Kidney epithelial cell (primary cell): ENCODE measurements at regions not wholly inside any gene's neighbourhood (a gene's known extent, or its start where the extent isn't known, plus 50 kb on each side); places are given as distances from the start of the nearest gene placed in this dataset.

Experiments
- DNase-seq: peaks from one replicate; pipeline ENCODE4 v3.0.0-alpha.2; 2010; ENCODE audit warnings: low read depth
- H3K27me3 ChIP-seq: 2 replicates; pipeline ENCODE4 v1.6.0; 2011; ENCODE audit warnings: low read length; ENCODE audit not compliant: control insufficient read depth, insufficient read depth
- H3K36me3 ChIP-seq: 2 replicates; pipeline ENCODE4 v1.5.1; 2011; ENCODE audit warnings: low read length; ENCODE audit not compliant: control insufficient read depth, insufficient read depth
- H3K4me3 ChIP-seq: 2 replicates; pipeline ENCODE4 v1.5.1; 2011; ENCODE audit warnings: low read depth, mild to moderate bottlenecking, control low read depth, low read length
- TF ChIP-seq, protein P1 (sequence below): IDR thresholded peaks from 2 replicates; pipeline ENCODE4 v1.5.1; 2011; ENCODE audit warnings: mild to moderate bottlenecking, moderate library complexity, low read length, control low read depth, inconsistent platforms; ENCODE audit not compliant: insufficient read depth, poor library complexity, severe bottlenecking

DNA sequence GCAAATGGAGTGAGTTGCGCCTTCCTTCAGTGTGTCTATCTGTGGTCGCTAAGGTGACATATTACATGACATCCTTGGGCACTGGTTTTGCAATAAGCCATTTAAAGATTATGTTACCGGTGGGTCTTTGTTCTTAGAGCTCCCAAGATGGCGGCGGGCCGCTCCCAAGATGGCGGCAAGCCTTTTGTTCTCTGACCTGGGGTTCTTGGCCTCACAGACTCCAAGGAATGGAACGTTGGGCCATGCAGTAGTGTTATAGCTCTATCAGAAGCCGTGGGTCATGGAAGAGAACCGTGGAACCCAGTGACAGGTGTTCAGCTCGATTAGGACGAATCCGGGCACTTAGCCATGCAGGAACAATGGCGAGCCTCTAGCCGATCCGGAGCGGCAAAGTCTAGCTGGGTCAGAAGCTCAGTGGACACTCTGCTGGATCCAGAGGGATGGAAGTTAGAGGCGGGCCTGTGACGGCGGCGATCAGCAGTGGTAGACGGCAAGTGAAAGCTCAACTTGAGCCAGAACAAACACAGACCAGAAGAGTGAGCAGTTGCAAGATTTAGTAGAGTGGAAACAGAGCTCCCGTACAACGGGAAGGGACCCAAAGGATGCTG, 188.6 kb downstream of the TEX29 start:
- Histone ChIP-seq H3K4me3 (no peak overlapping the region), H3K27me3 (no peaks in the 10 kb centered on the region), H3K36me3 (no peaks in the 10 kb centered on the region)
- TF ChIP-seq, protein P1, sequence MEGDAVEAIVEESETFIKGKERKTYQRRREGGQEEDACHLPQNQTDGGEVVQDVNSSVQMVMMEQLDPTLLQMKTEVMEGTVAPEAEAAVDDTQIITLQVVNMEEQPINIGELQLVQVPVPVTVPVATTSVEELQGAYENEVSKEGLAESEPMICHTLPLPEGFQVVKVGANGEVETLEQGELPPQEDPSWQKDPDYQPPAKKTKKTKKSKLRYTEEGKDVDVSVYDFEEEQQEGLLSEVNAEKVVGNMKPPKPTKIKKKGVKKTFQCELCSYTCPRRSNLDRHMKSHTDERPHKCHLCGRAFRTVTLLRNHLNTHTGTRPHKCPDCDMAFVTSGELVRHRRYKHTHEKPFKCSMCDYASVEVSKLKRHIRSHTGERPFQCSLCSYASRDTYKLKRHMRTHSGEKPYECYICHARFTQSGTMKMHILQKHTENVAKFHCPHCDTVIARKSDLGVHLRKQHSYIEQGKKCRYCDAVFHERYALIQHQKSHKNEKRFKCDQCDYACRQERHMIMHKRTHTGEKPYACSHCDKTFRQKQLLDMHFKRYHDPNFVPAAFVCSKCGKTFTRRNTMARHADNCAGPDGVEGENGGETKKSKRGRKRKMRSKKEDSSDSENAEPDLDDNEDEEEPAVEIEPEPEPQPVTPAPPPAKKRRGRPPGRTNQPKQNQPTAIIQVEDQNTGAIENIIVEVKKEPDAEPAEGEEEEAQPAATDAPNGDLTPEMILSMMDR = no peak
- DNase-seq = no peak

DNA sequence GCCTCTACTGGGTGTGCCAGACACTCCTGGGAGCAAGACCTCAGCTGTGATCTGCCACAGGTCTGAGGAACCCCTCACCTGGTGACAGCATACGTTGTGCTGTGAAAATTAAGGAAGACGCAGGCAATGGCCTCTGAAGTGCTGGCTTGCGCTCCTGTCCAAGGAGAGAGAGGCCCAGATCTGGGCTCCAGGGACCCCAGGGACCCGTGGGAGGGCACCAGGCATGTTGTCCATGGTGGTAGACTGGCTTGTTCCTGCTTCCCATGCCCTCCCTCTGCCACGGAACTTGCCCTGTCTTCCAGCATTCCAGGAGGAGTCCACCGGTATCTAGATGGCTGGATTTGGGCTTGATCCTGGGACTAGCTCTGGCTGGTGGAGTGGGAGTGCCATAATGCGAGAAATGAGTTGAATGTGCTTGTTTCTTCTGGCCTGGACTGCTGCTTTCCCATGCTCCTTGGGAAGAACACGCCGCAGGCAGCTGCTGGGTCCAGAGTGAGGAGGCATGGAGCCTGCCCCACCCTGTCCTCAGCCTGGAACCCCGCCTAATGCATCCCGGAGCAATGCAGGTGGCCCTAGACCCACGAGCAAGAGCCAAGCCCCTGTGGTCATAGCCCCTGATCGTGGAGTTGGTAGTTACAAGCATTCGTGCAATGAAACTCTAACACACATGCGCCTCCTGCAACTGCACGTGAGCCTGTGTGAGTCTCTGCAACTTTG, 190.2 kb downstream of the TEX29 start:
- no peak overlapping the region for H3K4me3 ChIP-seq
- no peaks in the 10 kb centered on the region for H3K36me3 ChIP-seq
- TF ChIP-seq, protein P1 = no peak
- H3K27me3 ChIP-seq = peaks cover 3% of the 10 kb centered on the region
- no peak for DNase-seq

DNA sequence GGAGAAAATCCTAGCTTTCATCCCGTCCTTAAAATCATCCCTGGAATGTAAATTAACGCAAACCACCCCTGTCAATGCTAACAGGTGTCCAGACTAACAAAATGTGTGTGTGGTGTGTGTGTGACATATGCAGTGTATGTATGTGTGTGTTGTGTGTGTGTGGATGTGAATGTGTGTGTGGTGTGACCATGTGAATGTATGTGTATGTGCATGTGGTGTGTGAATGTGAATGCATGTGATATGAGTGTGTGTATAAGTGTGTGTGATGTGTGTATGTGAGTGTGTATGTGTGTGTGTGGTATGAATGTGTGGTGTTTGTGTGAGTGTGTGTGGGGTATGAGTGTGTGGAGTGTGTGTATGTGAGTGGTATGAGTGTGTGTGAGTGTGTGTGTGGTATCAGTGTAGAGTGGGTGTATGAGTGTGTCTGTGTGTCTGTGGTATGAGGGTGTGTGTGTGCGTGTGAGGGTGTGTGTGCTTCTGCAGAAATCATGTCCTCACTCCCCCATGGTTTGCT, 190.8 kb downstream of the TEX29 start:
- Histone ChIP-seq H3K4me3 (no peak overlapping the region), H3K36me3 (no peaks in the 10 kb centered on the region), H3K27me3 (peaks cover 3% of the 10 kb centered on the region)
- TF ChIP-seq, protein P1 = no peak
- no peak for DNase-seq

DNA sequence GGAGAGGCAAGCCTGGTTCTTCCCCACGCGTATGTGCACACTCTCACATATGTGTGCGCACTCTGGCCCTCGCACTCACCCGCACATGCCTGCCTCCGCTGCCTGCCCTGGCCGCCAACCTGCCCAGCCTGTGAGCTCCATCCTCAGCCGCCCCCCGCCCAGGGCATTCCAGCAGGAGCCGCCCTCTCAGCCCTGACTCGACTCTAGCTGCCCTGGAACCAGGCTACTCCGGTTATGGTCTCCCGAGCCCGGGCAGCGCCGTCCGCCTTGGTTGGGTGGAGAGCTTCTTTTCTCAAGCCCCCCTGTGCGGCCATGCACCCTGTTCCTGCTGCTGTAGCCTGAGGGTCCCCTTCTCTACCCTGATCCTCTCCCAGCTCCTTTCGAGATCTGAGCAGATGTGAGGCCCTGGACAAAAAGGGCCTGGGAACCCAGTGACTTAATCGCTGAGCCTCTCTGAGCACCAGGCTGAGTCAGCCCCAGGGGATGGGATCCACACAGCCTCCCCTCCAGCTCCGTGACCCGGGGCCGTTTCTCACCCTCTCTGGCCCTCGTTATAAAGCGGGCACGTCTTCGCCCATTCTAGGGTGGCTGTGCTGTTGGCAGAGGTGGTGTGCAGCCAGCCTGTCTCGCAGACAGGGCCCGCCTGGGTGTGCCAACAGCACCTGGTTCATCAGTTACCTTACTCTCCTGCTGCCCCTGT, 191.5 kb downstream of the TEX29 start:
- Histone ChIP-seq H3K4me3 (no peak overlapping the region), H3K27me3 (peaks cover 3% of the 10 kb centered on the region), H3K36me3 (no peaks in the 10 kb centered on the region)
- TF ChIP-seq, protein P1 = no peak
- DNase-seq = no peak

DNA sequence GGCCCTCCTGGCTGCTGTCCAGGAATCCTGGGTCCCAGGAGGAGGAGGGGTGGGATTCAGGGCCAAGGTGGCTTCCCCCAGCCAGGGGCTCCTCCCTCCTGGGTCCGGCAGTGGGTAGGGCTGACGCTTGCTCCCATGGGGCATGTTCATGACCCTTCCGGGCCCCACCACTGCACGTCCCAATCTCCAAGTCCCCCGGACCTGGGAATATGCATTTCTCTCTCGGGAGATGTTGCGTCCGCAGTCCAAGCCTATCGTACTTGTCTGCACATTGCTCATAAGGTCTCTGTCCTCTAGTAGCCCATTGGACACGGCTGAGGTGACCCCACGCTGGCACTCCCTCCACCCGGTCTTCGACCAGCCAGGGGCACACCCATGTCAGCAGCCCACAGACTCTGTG, 192.3 kb downstream of the TEX29 start:
- H3K4me3 ChIP-seq = no peak overlapping the region
- no peaks in the 10 kb centered on the region for H3K36me3 ChIP-seq
- TF ChIP-seq, protein P1 = no peak
- DNase-seq = no peak
- peaks cover 3% of the 10 kb centered on the region for H3K27me3 ChIP-seq
